Mammary epithelial cell (primary cell): ENCODE measurements at regions not wholly inside any gene's neighbourhood (a gene's known extent, or its start where the extent isn't known, plus 50 kb on each side); places are given as distances from the start of the nearest gene placed in this dataset.
A peak's percentile ranks its signal among the peaks of the same experiment; 100 is the strongest.

Experiments used
- EZH2 ChIP-seq: IDR thresholded peaks from 2 replicates; pipeline ENCODE4 v1.6.1; 2012; ENCODE audit warnings: low read length, inconsistent platforms, borderline replicate concordance
- TF ChIP-seq, protein P1 (sequence below), 2 donors: IDR thresholded peaks in 1 of 2; conservative IDR thresholded peaks in 1 of 2; 2 replicates each; pipeline ENCODE4 v1.5.1; 2011 to 2012; ENCODE audit warnings: inconsistent platforms in 2 of 2, low read length in 2 of 2, mild to moderate bottlenecking in 2 of 2, control low read depth in 1 of 2, low read depth in 1 of 2; ENCODE audit not compliant: insufficient read depth in 1 of 2; ENCODE audit errors: extremely low read depth in 1 of 2

- TF ChIP-seq, protein P1, sequence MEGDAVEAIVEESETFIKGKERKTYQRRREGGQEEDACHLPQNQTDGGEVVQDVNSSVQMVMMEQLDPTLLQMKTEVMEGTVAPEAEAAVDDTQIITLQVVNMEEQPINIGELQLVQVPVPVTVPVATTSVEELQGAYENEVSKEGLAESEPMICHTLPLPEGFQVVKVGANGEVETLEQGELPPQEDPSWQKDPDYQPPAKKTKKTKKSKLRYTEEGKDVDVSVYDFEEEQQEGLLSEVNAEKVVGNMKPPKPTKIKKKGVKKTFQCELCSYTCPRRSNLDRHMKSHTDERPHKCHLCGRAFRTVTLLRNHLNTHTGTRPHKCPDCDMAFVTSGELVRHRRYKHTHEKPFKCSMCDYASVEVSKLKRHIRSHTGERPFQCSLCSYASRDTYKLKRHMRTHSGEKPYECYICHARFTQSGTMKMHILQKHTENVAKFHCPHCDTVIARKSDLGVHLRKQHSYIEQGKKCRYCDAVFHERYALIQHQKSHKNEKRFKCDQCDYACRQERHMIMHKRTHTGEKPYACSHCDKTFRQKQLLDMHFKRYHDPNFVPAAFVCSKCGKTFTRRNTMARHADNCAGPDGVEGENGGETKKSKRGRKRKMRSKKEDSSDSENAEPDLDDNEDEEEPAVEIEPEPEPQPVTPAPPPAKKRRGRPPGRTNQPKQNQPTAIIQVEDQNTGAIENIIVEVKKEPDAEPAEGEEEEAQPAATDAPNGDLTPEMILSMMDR (conservative IDR thresholded peaks at IDR 0.05 in 1 of 2, IDR thresholded peaks at IDR 0.05 in 1 of 2; ENCODE audit: extremely low read depth in 1 of 2, insufficient read depth in 1 of 2, low read depth in 1 of 2, low read length in 2 of 2) = peak; percentile 30 to 52
- no peak for TF ChIP-seq EZH2
Measured at GRCh38 chr6:22906091-22906549, 336.8 kb downstream of the HDGFL1 start.
